HepG2 (cell line): ENCODE measurements at regions not wholly inside any gene's neighbourhood (a gene's known extent, or its start where the extent isn't known, plus 50 kb on each side); places are given as distances from the start of the nearest gene placed in this dataset.

Experiments used
- ATAC-seq: fragments of 200-7000 bp; cut with Tn5 transposase; 3 replicates; pipeline ENCODE4 v1.9.1; 2020; ENCODE audit warnings: mild to moderate bottlenecking, moderate library complexity
- BruUV-seq: library from RNA; stranded (reverse); fragments of 400-500 nt; replicated peaks from 2 replicates; lab custom pipeline; 2021; lab: Mats Ljungman, UMichigan
- CTCF ChIA-PET: fragments of 300-600 bp; formaldehyde crosslinking; extraction: SDS; loops from one replicate; lab custom pipeline; 2021; ENCODE audit warnings: low total read pairs, inconsistent platforms, low intra/inter-chr PET ratio; lab: Yijun Ruan, JAX
- POLR2A ChIA-PET: fragments of 350-600 bp; sonication (Branson Sonifier 250); formaldehyde crosslinking; loops from one replicate; lab custom pipeline; 2020; ENCODE audit warnings: antibody characterized with exemption, inconsistent platforms; lab: Yijun Ruan, JAX
- DNase-seq: peaks from one replicate; pipeline ENCODE4 v3.0.0-alpha.2; 2015; ENCODE audit warnings: low spot score
- FAIRE-seq: peaks from 3 replicates; lab custom pipeline; 2011; peaks lifted over from hg19 to GRCh38; lab: Jason Lieb, UNC
- H2AFZ ChIP-seq: one replicate; pipeline ENCODE4 v1.6.1; 2011; ENCODE audit warnings: low read length, inconsistent platforms
- H3K27ac ChIP-seq: fragments of 300-600 bp; 3 replicates; pipeline ENCODE4 v1.8.0; 2011; ENCODE audit warnings: mixed run types, mild to moderate bottlenecking, mixed read lengths, low read length, inconsistent platforms; ENCODE audit not compliant: insufficient read depth; ENCODE audit errors: extremely low read length
- H3K27me3 ChIP-seq, 2 experiments: fragments of 200-600 bp in 1 of 2; 2 replicates in 1 of 2; 3 replicates in 1 of 2; pipeline versions ENCODE4 v1.6.0 to v1.8.0; 2011; ENCODE audit warnings: low read length in 2 of 2, mild to moderate bottlenecking in 2 of 2, moderate library complexity in 2 of 2, inconsistent platforms in 1 of 2; ENCODE audit not compliant: insufficient read depth in 2 of 2, control insufficient read depth in 1 of 2
- H3K36me3 ChIP-seq, 2 experiments: fragments of 200-600 bp in 1 of 2; replicated peaks in 1 of 2; 2 replicates in 1 of 2; 3 replicates in 1 of 2; pipeline versions ENCODE4 v1.5.1 to v1.8.0; 2011; ENCODE audit warnings: low read length in 2 of 2, inconsistent platforms in 1 of 2; ENCODE audit not compliant: insufficient read depth in 2 of 2, control insufficient read depth in 1 of 2
- H3K4me1 ChIP-seq: 2 replicates; pipeline ENCODE4 v1.5.1; 2012; ENCODE audit warnings: low read length, inconsistent platforms; ENCODE audit not compliant: insufficient read depth
- H3K4me2 ChIP-seq: 2 replicates; pipeline ENCODE4 v1.6.0; 2011; ENCODE audit warnings: low read depth, low read length, inconsistent platforms
- H3K4me3 ChIP-seq, 3 experiments: fragments of 200-600 bp in 1 of 3; sonication (generic), shearing (Covaris generic) in 1 of 3; replicated peaks in 1 of 3; 2 replicates each; pipeline ENCODE4 v1.5.1; 2011 to 2016; ENCODE audit warnings: low read length in 3 of 3, inconsistent platforms in 2 of 3, low read depth in 2 of 3, mild to moderate bottlenecking in 2 of 3, control low read depth in 1 of 3, mixed read lengths in 1 of 3; ENCODE audit not compliant: insufficient read depth in 1 of 3
- H3K79me2 ChIP-seq: one replicate; pipeline ENCODE4 v1.6.1; 2011; ENCODE audit warnings: low read length, inconsistent platforms; ENCODE audit not compliant: insufficient read depth
- H3K9ac ChIP-seq: 2 replicates; pipeline ENCODE4 v1.6.0; 2011; ENCODE audit warnings: mild to moderate bottlenecking, low read depth, low read length, inconsistent platforms; ENCODE audit not compliant: insufficient read depth
- H3K9me3 ChIP-seq: 2 replicates; pipeline ENCODE4 v1.5.1; 2012; ENCODE audit warnings: mild to moderate bottlenecking, low read length
- H4K20me1 ChIP-seq: 2 replicates; pipeline ENCODE4 v1.6.0; 2011; ENCODE audit warnings: inconsistent platforms, mild to moderate bottlenecking, low read length, moderate library complexity; ENCODE audit not compliant: insufficient read depth
- AFF4 ChIP-seq: sonication (generic); formaldehyde crosslinking; IDR thresholded peaks from 2 replicates; pipeline ENCODE4 v1.4.0; 2020; ENCODE audit warnings: missing genetic modification reagents
- ATRX ChIP-seq: sonication (generic); formaldehyde crosslinking; IDR thresholded peaks from 2 replicates; pipeline ENCODE4 v1.4.0; 2020; ENCODE audit warnings: missing genetic modification reagents, borderline replicate concordance
- HNF4A ChIP-seq: sonication (generic); formaldehyde crosslinking; IDR thresholded peaks from 2 replicates; pipeline ENCODE4 v1.4.0; 2020; ENCODE audit warnings: missing genetic modification reagents
- PLRG1 ChIP-seq: fragments of 450-650 bp; conservative IDR thresholded peaks from 2 replicates; pipeline ENCODE4 v1.6.1; 2016
- SETDB1 ChIP-seq: sonication (generic); formaldehyde crosslinking; IDR thresholded peaks from 2 replicates; pipeline ENCODE4 v1.5.1; 2020; ENCODE audit warnings: missing genetic modification reagents, mild to moderate bottlenecking, borderline replicate concordance
- SP1 ChIP-seq, 2 experiments: fragments of 450-650 bp in 1 of 2; sonication (generic) in 1 of 2; formaldehyde crosslinking in 1 of 2; IDR thresholded peaks; 2 replicates each; pipeline versions ENCODE4 v1.4.0 to v1.6.1; 2016 to 2020; ENCODE audit warnings: missing genetic modification reagents in 1 of 2
- SP4 ChIP-seq: sonication (generic); formaldehyde crosslinking; IDR thresholded peaks from 2 replicates; pipeline ENCODE4 v1.8.1; 2023; ENCODE audit warnings: mild to moderate bottlenecking, missing genetic modification reagents
- SRSF9 ChIP-seq: fragments of 200-400 bp; formaldehyde crosslinking; IDR thresholded peaks from 2 replicates; pipeline ENCODE4 v1.6.1; 2018; ENCODE audit warnings: borderline replicate concordance, mild to moderate bottlenecking, low read depth, low read length; ENCODE audit not compliant: insufficient read depth, poor library complexity, severe bottlenecking
- ZFX ChIP-seq: sonication (generic); formaldehyde crosslinking; IDR thresholded peaks from 2 replicates; pipeline ENCODE4 v1.4.0; 2020; ENCODE audit warnings: mild to moderate bottlenecking, low read depth, missing genetic modification reagents, moderate library complexity
- ZNF549 ChIP-seq: sonication (generic); formaldehyde crosslinking; IDR thresholded peaks from 2 replicates; pipeline ENCODE4 v1.5.0; 2020; ENCODE audit warnings: missing genetic modification reagents
- ZNF605 ChIP-seq: sonication (generic); formaldehyde crosslinking; IDR thresholded peaks from 2 replicates; pipeline ENCODE4 v1.8.0; 2022; ENCODE audit warnings: mild to moderate bottlenecking, missing genetic modification reagents
- ZNF768 ChIP-seq: sonication (generic); formaldehyde crosslinking; IDR thresholded peaks from 2 replicates; pipeline ENCODE4 v1.4.0; 2020; ENCODE audit warnings: missing genetic modification reagents
- ZNF777 ChIP-seq: sonication (generic); formaldehyde crosslinking; IDR thresholded peaks from 2 replicates; pipeline ENCODE4 v1.4.0; 2020; ENCODE audit warnings: missing genetic modification reagents
- WGBS: methylation state at CpG from one replicate; pipeline ENCODE4 v1.1.6; 2017; ENCODE audit warnings: low lambda C conversion rate; 5-methylcytosine and 5-hydroxymethylcytosine counted together
- in situ Hi-C: cut with HindIII; loops from 2 replicates; pipeline ENCODE4 v1.10.0; 2017; ENCODE audit warnings: low pct_unique_long_range_greater_than_20kb; ENCODE audit not compliant: extremely low pct_ligation_motif_present
- intact Hi-C: fragments of 100-400 bp; cut with micrococcal nuclease; formaldehyde crosslinking; loops from one replicate; pipeline ENCODE4 v1.10.0; 2022; ENCODE audit not compliant: unreplicated experiment
- TF ChIP-seq, protein P1 (sequence below): sonication (generic); formaldehyde crosslinking; IDR thresholded peaks from 2 replicates; pipeline ENCODE4 v1.4.0; 2020; ENCODE audit warnings: missing genetic modification reagents

- Histone ChIP-seq H3K9me3 (no peaks in the 10 kb centered on the region), H3K27me3 (no peaks in the 10 kb centered on the region), H3K4me1 (no peaks in the 10 kb centered on the region), H3K9ac (no peak overlapping the region), H2AFZ (no peak overlapping the region), H4K20me1 (no peaks in the 10 kb centered on the region), H3K79me2 (no peaks in the 10 kb centered on the region), H3K36me3 (no peaks in the 10 kb centered on the region), H3K4me3 (no peak overlapping the region), H3K27ac (no peak overlapping the region), H3K4me2 (no peak overlapping the region)
- in situ Hi-C loops = no loop called here
- ChIA-PET POLR2A (no interaction called here), CTCF (no interaction called here)
- DNase-seq (peak; percentile 17), FAIRE-seq (no peak), ATAC-seq (no peak)
- 10% methylated on average over 2 of the region's 2 CpGs for WGBS
- no peak for TF ChIP-seq ZNF777 (CRISPR knock-in tag)
- no peak for TF ChIP-seq ZNF768 (CRISPR knock-in tag)
- no peak for TF ChIP-seq ZNF549 (CRISPR knock-in tag)
- no peak for TF ChIP-seq PLRG1
- TF ChIP-seq ZNF605 = no peak
- no peak for TF ChIP-seq AFF4
- TF ChIP-seq SRSF9 = no peak
- TF ChIP-seq HNF4A = no peak
- no peak for TF ChIP-seq SP1 (IDR thresholded peaks at IDR 0.05)
- TF ChIP-seq SP1 (CRISPR knock-in tag; IDR thresholded peaks at IDR 0.05) = no peak
- TF ChIP-seq, protein P1, sequence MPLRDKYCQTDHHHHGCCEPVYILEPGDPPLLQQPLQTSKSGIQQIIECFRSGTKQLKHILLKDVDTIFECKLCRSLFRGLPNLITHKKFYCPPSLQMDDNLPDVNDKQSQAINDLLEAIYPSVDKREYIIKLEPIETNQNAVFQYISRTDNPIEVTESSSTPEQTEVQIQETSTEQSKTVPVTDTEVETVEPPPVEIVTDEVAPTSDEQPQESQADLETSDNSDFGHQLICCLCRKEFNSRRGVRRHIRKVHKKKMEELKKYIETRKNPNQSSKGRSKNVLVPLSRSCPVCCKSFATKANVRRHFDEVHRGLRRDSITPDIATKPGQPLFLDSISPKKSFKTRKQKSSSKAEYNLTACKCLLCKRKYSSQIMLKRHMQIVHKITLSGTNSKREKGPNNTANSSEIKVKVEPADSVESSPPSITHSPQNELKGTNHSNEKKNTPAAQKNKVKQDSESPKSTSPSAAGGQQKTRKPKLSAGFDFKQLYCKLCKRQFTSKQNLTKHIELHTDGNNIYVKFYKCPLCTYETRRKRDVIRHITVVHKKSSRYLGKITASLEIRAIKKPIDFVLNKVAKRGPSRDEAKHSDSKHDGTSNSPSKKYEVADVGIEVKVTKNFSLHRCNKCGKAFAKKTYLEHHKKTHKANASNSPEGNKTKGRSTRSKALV = no peak
- TF ChIP-seq SP4 (CRISPR knock-in tag) = no peak
- no peak for TF ChIP-seq ZFX (CRISPR knock-in tag)
- TF ChIP-seq SETDB1 (CRISPR knock-in tag) = no peak
- no peak for TF ChIP-seq ATRX (CRISPR knock-in tag)
- no TSS peak for BruUV-seq
- intact Hi-C loops = no loop called here
Observed at GRCh38 chr12:89230376-89231315, 121.7 kb downstream of the DUSP6 start.
